Calu3 (cell line): ENCODE measurements at regions not wholly inside any gene's neighbourhood (a gene's known extent, or its start where the extent isn't known, plus 50 kb on each side); places are given as distances from the start of the nearest gene placed in this dataset.

Source experiments
- BruUV-seq: library from RNA; stranded (reverse); fragments of 400-500 nt; replicated peaks from 2 replicates; lab custom pipeline; 2021; lab: Mats Ljungman, UMichigan
- CTCF ChIA-PET: fragments of 300-600 bp; sonication (Branson Sonifier 250); formaldehyde crosslinking; loops from one replicate; lab custom pipeline; 2022; ENCODE audit warnings: antibody characterized with exemption; lab: Charles Lee
- DNase-seq: peaks from one replicate; pipeline ENCODE4 v3.0.0; 2022
- H3K27ac Mint-ChIP-seq: one replicate; pipeline ENCODE4 v1.8.0; 2022; ENCODE audit warnings: mixed read lengths; ENCODE audit not compliant: unreplicated experiment
- H3K27me3 Mint-ChIP-seq: one replicate; pipeline ENCODE4 v1.8.0; 2022; ENCODE audit warnings: mixed read lengths; ENCODE audit not compliant: unreplicated experiment
- H3K36me3 Mint-ChIP-seq: one replicate; pipeline ENCODE4 v1.8.0; 2022; ENCODE audit warnings: mild to moderate bottlenecking, moderate library complexity, mixed read lengths; ENCODE audit not compliant: insufficient read depth, unreplicated experiment
- H3K4me1 Mint-ChIP-seq: one replicate; pipeline ENCODE4 v1.8.0; 2022; ENCODE audit warnings: mild to moderate bottlenecking, low read depth, mixed read lengths; ENCODE audit not compliant: unreplicated experiment
- H3K4me3 Mint-ChIP-seq: one replicate; pipeline ENCODE4 v1.8.0; 2022; ENCODE audit warnings: mild to moderate bottlenecking, low read depth, moderate library complexity, mixed read lengths; ENCODE audit not compliant: unreplicated experiment
- H3K9me3 Mint-ChIP-seq: one replicate; pipeline ENCODE4 v1.8.0; 2022; ENCODE audit warnings: low read depth, mixed read lengths; ENCODE audit not compliant: unreplicated experiment
- intact Hi-C: fragments of 100-400 bp; cut with micrococcal nuclease; formaldehyde crosslinking; loops from one replicate; pipeline ENCODE4 v1.10.0; 2022; ENCODE audit not compliant: unreplicated experiment
- TF ChIP-seq, protein P1 (sequence below): fragments of 200-600 bp; IDR thresholded peaks from one replicate; pipeline ENCODE4 v1.8.0; 2022; ENCODE audit warnings: antibody characterized with exemption; ENCODE audit not compliant: unreplicated experiment

DNA sequence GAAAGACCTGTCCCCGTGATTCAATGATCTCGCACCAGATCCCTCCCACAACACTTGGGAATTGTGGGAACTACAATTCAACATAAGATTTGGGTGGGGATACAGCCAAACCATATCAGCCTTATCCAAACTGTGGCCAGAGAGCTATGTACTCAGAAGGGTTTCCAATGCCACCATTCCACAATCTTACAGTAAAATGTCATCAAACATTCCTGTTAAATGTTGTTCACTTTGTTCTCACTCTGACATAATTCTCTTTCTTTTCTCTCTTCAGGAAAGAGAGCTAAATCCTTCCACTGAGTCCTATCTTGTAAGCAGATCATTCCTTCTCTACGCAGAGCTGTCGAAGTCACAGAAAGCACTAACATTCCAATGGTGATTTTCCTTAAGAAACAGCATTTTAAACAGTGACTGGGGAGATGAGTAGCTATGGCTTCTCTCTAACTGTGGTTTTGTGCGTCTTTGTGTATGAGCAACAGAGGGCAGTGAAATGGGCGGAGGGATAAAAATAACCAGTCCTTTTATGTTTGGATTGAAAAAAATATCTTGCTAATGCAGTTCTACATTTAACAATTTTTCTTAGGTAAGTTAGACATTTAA, 684.7 kb downstream of the EPHA4 start:
- H3K9me3 Mint-ChIP-seq: peaks cover 5% of the 10 kb centered on the region
- no TSS peak for BruUV-seq
- H3K4me3 Mint-ChIP-seq: no peak overlapping the region
- CTCF ChIA-PET: no interaction called here
- no peak for DNase-seq
- no peaks in the 10 kb centered on the region for H3K4me1 Mint-ChIP-seq
- no peak overlapping the region for H3K27ac Mint-ChIP-seq
- intact Hi-C loops: no loop called here
- H3K27me3 Mint-ChIP-seq: no peaks in the 10 kb centered on the region
- H3K36me3 Mint-ChIP-seq: no peaks in the 10 kb centered on the region
- TF ChIP-seq, protein P1, sequence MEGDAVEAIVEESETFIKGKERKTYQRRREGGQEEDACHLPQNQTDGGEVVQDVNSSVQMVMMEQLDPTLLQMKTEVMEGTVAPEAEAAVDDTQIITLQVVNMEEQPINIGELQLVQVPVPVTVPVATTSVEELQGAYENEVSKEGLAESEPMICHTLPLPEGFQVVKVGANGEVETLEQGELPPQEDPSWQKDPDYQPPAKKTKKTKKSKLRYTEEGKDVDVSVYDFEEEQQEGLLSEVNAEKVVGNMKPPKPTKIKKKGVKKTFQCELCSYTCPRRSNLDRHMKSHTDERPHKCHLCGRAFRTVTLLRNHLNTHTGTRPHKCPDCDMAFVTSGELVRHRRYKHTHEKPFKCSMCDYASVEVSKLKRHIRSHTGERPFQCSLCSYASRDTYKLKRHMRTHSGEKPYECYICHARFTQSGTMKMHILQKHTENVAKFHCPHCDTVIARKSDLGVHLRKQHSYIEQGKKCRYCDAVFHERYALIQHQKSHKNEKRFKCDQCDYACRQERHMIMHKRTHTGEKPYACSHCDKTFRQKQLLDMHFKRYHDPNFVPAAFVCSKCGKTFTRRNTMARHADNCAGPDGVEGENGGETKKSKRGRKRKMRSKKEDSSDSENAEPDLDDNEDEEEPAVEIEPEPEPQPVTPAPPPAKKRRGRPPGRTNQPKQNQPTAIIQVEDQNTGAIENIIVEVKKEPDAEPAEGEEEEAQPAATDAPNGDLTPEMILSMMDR: no peak

DNA sequence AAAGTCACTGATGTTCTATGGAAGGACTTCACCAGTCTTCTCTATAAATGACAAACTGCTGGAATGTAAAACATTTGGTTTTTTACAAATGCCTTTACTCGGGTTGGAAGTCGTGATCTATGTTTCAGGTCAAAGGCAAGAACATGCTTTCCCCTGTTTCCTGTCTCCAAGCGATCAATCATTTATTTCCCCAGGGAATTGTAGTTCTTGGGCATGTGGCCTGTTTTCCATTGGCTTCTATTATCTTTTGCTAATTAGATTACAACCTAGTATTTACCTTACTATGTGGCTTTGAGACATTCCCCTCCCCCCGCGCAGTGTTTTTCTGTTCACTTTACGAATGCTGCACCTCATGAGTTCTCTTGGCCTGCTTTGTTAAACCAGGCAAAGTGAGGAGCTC, 684.2 kb downstream of the EPHA4 start:
- H3K27ac Mint-ChIP-seq: no peak overlapping the region
- CTCF ChIA-PET: interaction anchor here (1.2 kb wide), 1 partner anchor 28 kb away, joined by 3 read pairs; no protein-coding TSS in a partner anchor
- intact Hi-C loops: no loop called here
- DNase-seq: no peak
- no peaks in the 10 kb centered on the region for H3K36me3 Mint-ChIP-seq
- peaks cover 5% of the 10 kb centered on the region for H3K9me3 Mint-ChIP-seq
- no peaks in the 10 kb centered on the region for H3K4me1 Mint-ChIP-seq
- TF ChIP-seq, protein P1: no peak
- no peak overlapping the region for H3K4me3 Mint-ChIP-seq
- no TSS peak for BruUV-seq
- H3K27me3 Mint-ChIP-seq: no peaks in the 10 kb centered on the region

DNA sequence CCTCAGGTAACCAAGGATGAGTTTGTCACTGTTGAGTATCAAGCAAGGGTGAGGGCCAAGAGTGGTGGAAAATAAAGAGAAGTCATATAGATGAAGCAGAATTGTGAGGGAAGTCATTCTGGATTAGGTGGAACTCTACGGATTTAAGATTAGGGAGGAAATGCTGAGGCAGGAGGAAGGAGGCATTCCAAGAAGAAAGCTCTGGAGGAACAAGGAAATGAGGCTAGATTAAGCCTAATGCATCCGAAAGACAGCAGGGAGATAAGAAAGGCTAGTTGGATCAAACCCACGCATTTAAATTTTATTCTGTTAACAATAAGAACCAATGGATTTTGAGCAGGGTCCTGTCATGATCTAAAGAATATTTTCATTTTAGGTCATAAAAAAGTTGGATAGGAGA, 681.2 kb downstream of the EPHA4 start:
- Mint-ChIP-seq H3K36me3 (no peaks in the 10 kb centered on the region), H3K4me3 (no peak overlapping the region), H3K9me3 (peaks cover 7% of the 10 kb centered on the region), H3K4me1 (no peaks in the 10 kb centered on the region), H3K27ac (no peak overlapping the region), H3K27me3 (no peaks in the 10 kb centered on the region)
- CTCF ChIA-PET: interaction anchor here (0.6 kb wide), 1 partner anchor 671 kb away, joined by 3 read pairs; no protein-coding TSS in a partner anchor
- intact Hi-C loops: no loop called here
- DNase-seq: no peak
- no TSS peak for BruUV-seq
- TF ChIP-seq, protein P1: no peak

DNA sequence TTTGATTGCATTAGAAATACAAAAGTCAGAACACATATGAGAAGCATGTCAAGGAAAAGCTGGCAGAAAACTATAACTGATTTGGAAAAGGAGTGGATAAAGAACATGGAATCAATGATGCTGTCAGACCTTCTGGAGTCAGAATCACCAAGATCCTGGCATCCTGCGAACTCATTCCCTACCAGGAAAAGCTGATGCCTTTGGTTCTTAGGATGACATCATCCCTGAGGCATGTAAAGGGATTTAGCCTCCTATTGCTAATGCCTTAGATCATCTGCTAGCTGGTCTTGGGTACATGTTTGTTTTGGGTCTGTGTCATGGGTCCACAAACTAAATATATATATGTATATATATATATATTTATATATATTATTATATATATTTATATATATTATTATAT, 680.7 kb downstream of the EPHA4 start:
- H3K4me3 Mint-ChIP-seq: no peak overlapping the region
- no peaks in the 10 kb centered on the region for H3K36me3 Mint-ChIP-seq
- H3K27ac Mint-ChIP-seq: no peak overlapping the region
- CTCF ChIA-PET: interaction anchor here (0.6 kb wide), 1 partner anchor 670 kb away, joined by 3 read pairs; no protein-coding TSS in a partner anchor
- peaks cover 7% of the 10 kb centered on the region for H3K9me3 Mint-ChIP-seq
- BruUV-seq: no TSS peak
- TF ChIP-seq, protein P1: no peak
- DNase-seq: no peak
- no peaks in the 10 kb centered on the region for H3K27me3 Mint-ChIP-seq
- H3K4me1 Mint-ChIP-seq: no peaks in the 10 kb centered on the region
- intact Hi-C loops: no loop called here
